WI38 (cell line): ENCODE measurements at regions not wholly inside any gene's neighbourhood (a gene's known extent, or its start where the extent isn't known, plus 50 kb on each side); places are given as distances from the start of the nearest gene placed in this dataset.

Experiments
- H3K4me3 ChIP-seq: 2 replicates; pipeline ENCODE4 v1.5.1; 2011; ENCODE audit warnings: low read depth, mild to moderate bottlenecking, control low read depth, low read length
- TF ChIP-seq, protein P1 (sequence below): IDR thresholded peaks from 2 replicates; pipeline ENCODE4 v1.5.1; 2012; ENCODE audit warnings: low read depth, mild to moderate bottlenecking, control low read depth, low read length

DNA sequence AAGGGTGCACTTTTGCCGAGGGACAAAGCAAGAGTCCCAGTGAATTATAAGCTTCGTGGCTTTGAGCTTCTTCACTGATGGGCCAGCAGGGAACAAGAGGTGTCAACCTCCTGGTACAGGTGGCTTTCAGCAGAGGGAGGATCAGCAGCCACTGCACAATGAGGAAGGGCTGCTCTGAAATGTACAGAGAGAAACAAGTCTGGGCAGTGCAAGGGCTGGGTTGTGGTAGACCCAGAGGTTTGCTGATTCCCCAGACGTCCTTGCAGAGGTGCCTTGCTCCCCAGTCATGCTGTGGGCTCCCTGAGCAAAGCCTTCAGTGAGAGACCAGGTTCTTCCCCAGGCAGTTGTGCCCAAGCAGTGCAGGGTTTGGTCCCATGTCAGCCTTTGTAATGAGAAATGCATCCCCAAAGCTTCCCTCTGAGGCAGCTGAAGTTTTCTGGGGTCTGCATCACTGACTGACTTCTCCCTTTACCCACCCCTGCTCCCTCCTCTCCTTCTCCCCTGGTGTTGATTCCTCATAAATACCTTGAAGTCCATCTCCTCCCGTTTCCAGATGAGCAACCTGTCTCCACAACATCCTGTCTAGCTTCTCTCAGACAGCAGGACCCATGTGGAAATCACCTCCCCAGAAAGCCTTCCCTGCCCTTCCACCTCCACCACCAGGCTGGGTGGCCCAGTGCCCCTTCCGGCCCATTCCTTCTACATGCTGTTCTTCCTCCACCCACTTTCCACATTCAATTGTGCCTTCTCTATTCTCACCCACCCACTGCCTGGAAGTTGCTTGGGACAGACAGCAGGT lies 599.6 kb upstream of the ADAMTS16 start:
- TF ChIP-seq, protein P1, sequence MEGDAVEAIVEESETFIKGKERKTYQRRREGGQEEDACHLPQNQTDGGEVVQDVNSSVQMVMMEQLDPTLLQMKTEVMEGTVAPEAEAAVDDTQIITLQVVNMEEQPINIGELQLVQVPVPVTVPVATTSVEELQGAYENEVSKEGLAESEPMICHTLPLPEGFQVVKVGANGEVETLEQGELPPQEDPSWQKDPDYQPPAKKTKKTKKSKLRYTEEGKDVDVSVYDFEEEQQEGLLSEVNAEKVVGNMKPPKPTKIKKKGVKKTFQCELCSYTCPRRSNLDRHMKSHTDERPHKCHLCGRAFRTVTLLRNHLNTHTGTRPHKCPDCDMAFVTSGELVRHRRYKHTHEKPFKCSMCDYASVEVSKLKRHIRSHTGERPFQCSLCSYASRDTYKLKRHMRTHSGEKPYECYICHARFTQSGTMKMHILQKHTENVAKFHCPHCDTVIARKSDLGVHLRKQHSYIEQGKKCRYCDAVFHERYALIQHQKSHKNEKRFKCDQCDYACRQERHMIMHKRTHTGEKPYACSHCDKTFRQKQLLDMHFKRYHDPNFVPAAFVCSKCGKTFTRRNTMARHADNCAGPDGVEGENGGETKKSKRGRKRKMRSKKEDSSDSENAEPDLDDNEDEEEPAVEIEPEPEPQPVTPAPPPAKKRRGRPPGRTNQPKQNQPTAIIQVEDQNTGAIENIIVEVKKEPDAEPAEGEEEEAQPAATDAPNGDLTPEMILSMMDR = no peak

DNA sequence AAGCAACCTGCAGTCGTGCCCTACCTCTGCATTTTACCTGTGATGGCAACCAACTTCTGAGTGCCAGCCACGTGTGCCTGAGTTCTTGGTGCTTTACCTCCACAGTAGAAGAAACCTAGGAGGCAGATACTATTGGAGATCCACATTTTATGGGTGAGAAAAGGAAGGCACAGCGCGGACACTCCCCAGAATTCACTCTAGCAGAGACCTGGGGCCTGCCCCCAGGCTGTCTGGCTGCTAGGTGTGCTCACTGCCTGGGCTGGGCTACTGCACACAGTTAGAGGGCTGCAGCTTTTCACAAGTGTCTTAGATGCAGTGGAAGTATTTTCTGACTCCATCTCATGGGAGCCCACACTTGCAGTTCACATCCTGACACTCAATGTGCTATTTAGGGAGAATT lies 598.8 kb upstream of the ADAMTS16 start:
- H3K4me3 ChIP-seq = no peak overlapping the region
- TF ChIP-seq, protein P1 = no peak

More for the DNA sequence above, 599.6 kb upstream of the ADAMTS16 start:
- no peak overlapping the region for H3K4me3 ChIP-seq

DNA sequence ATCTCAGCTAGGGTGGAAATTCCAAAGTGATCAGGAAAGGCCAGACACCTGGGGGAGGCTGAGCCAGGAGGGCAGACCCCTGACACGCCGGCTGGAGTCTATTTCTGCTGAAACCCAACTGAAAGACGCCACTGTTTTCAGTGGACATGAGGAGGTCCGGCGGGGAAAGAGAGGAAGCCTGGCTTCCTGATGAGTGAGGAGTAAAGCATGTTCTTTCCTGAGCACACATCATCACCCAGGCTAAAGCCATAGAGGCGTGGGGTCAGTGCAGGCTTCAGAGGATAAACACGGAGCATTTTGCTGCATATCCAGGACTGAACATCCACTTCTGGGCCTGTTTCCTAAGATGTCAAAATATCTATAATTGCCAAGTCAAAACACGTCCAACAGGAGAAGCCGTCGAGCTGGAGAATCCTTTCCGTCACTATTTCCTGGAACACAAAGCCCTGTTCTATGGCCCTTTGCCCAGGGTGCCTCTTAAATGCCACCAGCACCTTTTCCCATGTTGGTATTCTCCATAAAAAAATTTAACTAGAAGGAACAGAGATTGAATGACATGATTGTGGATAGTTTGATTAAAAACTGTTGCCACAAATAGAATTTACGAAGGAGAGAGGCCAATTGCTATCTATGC lies 597.9 kb upstream of the ADAMTS16 start:
- TF ChIP-seq, protein P1 = no peak
- no peak overlapping the region for H3K4me3 ChIP-seq

DNA sequence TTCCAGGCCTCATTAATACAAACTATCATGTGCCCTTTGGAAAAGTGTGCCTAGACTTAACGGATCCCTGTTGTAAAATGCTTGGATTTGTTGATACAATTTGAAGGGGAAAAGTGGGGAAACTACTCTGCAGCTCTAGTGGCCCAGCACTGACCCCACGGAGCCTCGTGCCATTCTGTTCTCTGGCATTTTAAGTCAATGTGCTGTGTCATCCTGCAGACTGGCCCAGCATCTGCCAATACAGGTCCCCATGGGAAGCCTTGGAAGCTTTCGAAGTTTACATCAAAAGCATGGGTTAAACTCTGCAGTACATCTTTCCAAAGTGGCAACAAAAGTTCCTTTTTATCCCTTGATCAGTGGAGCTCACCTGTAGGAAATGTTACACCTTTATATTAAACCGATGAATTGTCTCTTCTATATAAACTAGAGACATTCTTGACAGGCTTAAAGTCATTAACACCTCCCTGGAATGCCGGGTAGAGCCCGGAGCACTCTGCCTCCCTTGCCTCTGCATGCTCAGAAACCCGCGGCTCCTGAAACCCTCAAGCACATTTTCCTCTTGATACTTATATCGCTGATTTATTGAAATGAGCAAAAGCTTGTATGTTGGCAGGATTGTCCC lies 596.0 kb upstream of the ADAMTS16 start:
- H3K4me3 ChIP-seq = no peak overlapping the region
- TF ChIP-seq, protein P1 = no peak

DNA sequence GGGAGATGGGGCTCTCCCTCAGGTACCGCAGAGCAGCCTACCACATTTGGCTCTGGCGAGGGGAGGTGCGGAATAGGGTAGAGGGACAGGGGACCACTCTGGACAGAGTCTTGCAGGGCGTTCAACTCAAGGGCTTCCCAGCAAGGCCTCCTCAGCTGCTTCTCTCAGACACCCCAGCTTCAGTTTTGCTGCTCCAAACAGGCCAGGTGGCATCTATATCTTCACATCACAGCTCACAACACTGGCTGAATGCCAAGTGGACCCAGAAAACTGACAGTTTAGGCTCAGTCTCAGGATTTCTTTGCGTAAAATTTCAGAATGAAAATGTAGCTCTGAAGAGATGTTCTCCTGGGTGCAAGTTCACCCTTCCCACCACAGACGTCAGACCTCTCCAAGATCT lies 592.6 kb upstream of the ADAMTS16 start:
- no peak overlapping the region for H3K4me3 ChIP-seq
- TF ChIP-seq, protein P1 = no peak

DNA sequence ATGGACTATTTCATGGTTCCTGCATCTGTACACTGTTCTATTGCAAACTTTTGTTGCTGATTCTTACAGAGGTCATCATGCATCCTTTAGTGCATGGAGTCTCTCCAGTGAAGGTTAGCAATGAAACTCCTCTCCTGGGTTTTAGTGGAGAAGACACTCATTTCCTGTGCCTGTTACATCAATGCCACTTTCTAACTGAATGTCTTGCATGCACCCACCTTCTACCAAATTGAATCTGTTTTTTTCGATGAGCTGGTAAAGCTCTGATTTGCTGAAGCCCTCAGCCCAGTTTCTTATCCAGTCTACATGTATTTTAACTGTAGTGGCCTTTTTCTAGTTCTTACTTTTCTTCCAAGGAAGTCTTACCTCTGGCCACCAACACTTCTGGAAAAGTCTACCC lies 591.8 kb upstream of the ADAMTS16 start:
- H3K4me3 ChIP-seq = no peak overlapping the region
- TF ChIP-seq, protein P1 = no peak

DNA sequence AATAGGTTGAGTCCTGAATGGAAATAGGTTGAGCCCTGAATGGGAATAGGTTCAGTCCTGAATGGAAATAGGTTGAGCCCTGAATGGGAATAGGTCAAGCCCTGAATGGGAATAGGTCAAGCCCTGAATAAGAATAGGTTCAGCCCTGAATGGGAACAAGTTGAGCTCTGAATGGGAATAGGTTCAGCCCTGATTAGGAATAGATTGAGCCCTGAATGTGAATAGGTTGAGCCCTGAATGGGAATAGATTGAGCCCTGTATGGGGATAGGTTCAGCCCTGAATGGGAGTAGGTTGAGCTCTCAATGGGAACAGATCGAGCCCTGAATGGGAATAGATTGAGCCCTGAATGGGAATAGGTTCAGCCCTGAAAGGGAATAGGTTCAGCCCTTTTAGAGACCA lies 590.8 kb upstream of the ADAMTS16 start:
- TF ChIP-seq, protein P1 = no peak
- no peak overlapping the region for H3K4me3 ChIP-seq
